HEK293 (cell line): ENCODE measurements at regions not wholly inside any gene's neighbourhood (a gene's known extent, or its start where the extent isn't known, plus 50 kb on each side); places are given as distances from the start of the nearest gene placed in this dataset.

Source experiments
- GLIS1 ChIP-seq: fragments of 450-650 bp; formaldehyde crosslinking; IDR thresholded peaks from 2 replicates; pipeline ENCODE4 v1.5.1; 2016; ENCODE audit warnings: missing biosample characterization, missing genetic modification characterization
- KLF7 ChIP-seq: fragments of 450-650 bp; formaldehyde crosslinking; IDR thresholded peaks from 2 replicates; pipeline ENCODE4 v1.5.1; 2016; ENCODE audit warnings: missing biosample characterization, missing genetic modification characterization, borderline replicate concordance
- KLF8 ChIP-seq: fragments of 450-650 bp; formaldehyde crosslinking; IDR thresholded peaks from 2 replicates; pipeline ENCODE4 v1.5.1; 2016; ENCODE audit warnings: missing biosample characterization, missing genetic modification characterization
- OSR2 ChIP-seq: fragments of 450-650 bp; formaldehyde crosslinking; IDR thresholded peaks from 2 replicates; pipeline ENCODE4 v1.5.1; 2016; ENCODE audit warnings: missing biosample characterization, missing genetic modification characterization
- TRIM28 ChIP-seq: IDR thresholded peaks from 2 replicates; pipeline ENCODE4 v1.6.1; 2011; ENCODE audit warnings: low read length, control low read depth, borderline replicate concordance
- ZNF140 ChIP-seq: fragments of 450-650 bp; formaldehyde crosslinking; IDR thresholded peaks from 2 replicates; pipeline ENCODE4 v1.5.1; 2016; ENCODE audit warnings: missing biosample characterization, missing genetic modification characterization
- ZNF155 ChIP-seq: fragments of 450-650 bp; formaldehyde crosslinking; IDR thresholded peaks from 2 replicates; pipeline ENCODE4 v1.5.1; 2016; ENCODE audit warnings: missing biosample characterization, missing genetic modification characterization
- ZNF175 ChIP-seq: fragments of 450-650 bp; formaldehyde crosslinking; IDR thresholded peaks from 2 replicates; pipeline ENCODE4 v1.5.1; 2016; ENCODE audit warnings: missing biosample characterization, missing genetic modification characterization
- ZNF266 ChIP-seq: fragments of 450-650 bp; formaldehyde crosslinking; IDR thresholded peaks from 2 replicates; pipeline ENCODE4 v1.5.1; 2016; ENCODE audit warnings: missing biosample characterization, missing genetic modification characterization, low read depth
- ZNF292 ChIP-seq: fragments of 450-650 bp; formaldehyde crosslinking; IDR thresholded peaks from 2 replicates; pipeline ENCODE4 v1.5.1; 2016; ENCODE audit warnings: low read depth, missing biosample characterization, missing genetic modification characterization, borderline replicate concordance
- ZNF302 ChIP-seq: fragments of 450-650 bp; formaldehyde crosslinking; IDR thresholded peaks from 2 replicates; pipeline ENCODE4 v1.5.1; 2016; ENCODE audit warnings: missing biosample characterization, missing genetic modification characterization, low read depth
- ZNF311 ChIP-seq: fragments of 450-650 bp; formaldehyde crosslinking; IDR thresholded peaks from 2 replicates; pipeline ENCODE4 v1.5.1; 2017; ENCODE audit warnings: missing biosample characterization, missing genetic modification characterization, borderline replicate concordance
- ZNF335 ChIP-seq: fragments of 450-650 bp; formaldehyde crosslinking; conservative IDR thresholded peaks from 2 replicates; pipeline ENCODE4 v1.5.1; 2016; ENCODE audit warnings: missing biosample characterization, missing genetic modification characterization
- ZNF350 ChIP-seq: fragments of 450-650 bp; formaldehyde crosslinking; IDR thresholded peaks from 2 replicates; pipeline ENCODE4 v1.5.0; 2017; ENCODE audit warnings: missing biosample characterization, mild to moderate bottlenecking, missing genetic modification characterization
- ZNF354C ChIP-seq: fragments of 450-650 bp; formaldehyde crosslinking; IDR thresholded peaks from 2 replicates; pipeline ENCODE4 v1.5.1; 2016; ENCODE audit warnings: missing biosample characterization, missing genetic modification characterization, low read depth, borderline replicate concordance
- ZNF416 ChIP-seq: fragments of 450-650 bp; formaldehyde crosslinking; IDR thresholded peaks from 2 replicates; pipeline ENCODE4 v1.5.1; 2016; ENCODE audit warnings: missing biosample characterization, missing genetic modification characterization
- ZNF514 ChIP-seq: fragments of 450-650 bp; formaldehyde crosslinking; IDR thresholded peaks from 2 replicates; pipeline ENCODE4 v1.5.1; 2016; ENCODE audit warnings: missing biosample characterization, missing genetic modification characterization
- ZNF530 ChIP-seq: fragments of 450-650 bp; formaldehyde crosslinking; IDR thresholded peaks from 2 replicates; pipeline ENCODE4 v1.5.1; 2016; ENCODE audit warnings: low read depth, missing biosample characterization, missing genetic modification characterization
- ZNF548 ChIP-seq: fragments of 450-650 bp; formaldehyde crosslinking; IDR thresholded peaks from 2 replicates; pipeline ENCODE4 v1.5.1; 2016; ENCODE audit warnings: missing biosample characterization, missing genetic modification characterization
- ZNF555 ChIP-seq: fragments of 450-650 bp; formaldehyde crosslinking; conservative IDR thresholded peaks from 2 replicates; pipeline ENCODE4 v1.5.1; 2017; ENCODE audit warnings: missing biosample characterization, mild to moderate bottlenecking, missing genetic modification characterization, inconsistent platforms
- ZNF621 ChIP-seq: fragments of 450-650 bp; formaldehyde crosslinking; IDR thresholded peaks from 2 replicates; pipeline ENCODE4 v1.5.1; 2017; ENCODE audit warnings: missing biosample characterization, missing genetic modification characterization
- ZNF624 ChIP-seq: fragments of 450-650 bp; formaldehyde crosslinking; IDR thresholded peaks from 2 replicates; pipeline ENCODE4 v1.5.1; 2017; ENCODE audit warnings: missing biosample characterization, missing genetic modification characterization
- ZNF707 ChIP-seq: fragments of 450-650 bp; formaldehyde crosslinking; IDR thresholded peaks from 2 replicates; pipeline ENCODE4 v1.5.1; 2016; ENCODE audit warnings: missing biosample characterization, missing genetic modification characterization
- ZNF792 ChIP-seq: fragments of 450-650 bp; formaldehyde crosslinking; IDR thresholded peaks from 2 replicates; pipeline ENCODE4 v1.5.1; 2016; ENCODE audit warnings: missing biosample characterization, missing genetic modification characterization
- TF ChIP-seq, protein P1 (sequence below): fragments of 450-650 bp; formaldehyde crosslinking; IDR thresholded peaks from 2 replicates; pipeline ENCODE4 v1.5.1; 2016; ENCODE audit warnings: missing biosample characterization, missing genetic modification characterization
- TF ChIP-seq, protein P2 (sequence below): fragments of 450-650 bp; formaldehyde crosslinking; IDR thresholded peaks from 2 replicates; pipeline ENCODE4 v1.5.1; 2016; ENCODE audit warnings: missing biosample characterization, missing genetic modification characterization
- TF ChIP-seq, protein P3 (sequence below): fragments of 450-650 bp; IDR thresholded peaks from 2 replicates; pipeline ENCODE4 v1.5.1; 2018; ENCODE audit warnings: missing biosample characterization, missing genetic modification characterization
- TF ChIP-seq, protein P4 (sequence below): IDR thresholded peaks from 2 replicates; pipeline ENCODE4 v1.6.1; 2011; ENCODE audit warnings: mild to moderate bottlenecking, low read depth, low read length, borderline replicate concordance
- TF ChIP-seq, protein P5 (sequence below): sonication (generic); formaldehyde crosslinking; IDR thresholded peaks from 2 replicates; pipeline ENCODE4 v1.8.1; 2022; ENCODE audit warnings: mild to moderate bottlenecking, moderate library complexity, missing genetic modification reagents
- TF ChIP-seq, protein P6 (sequence below): fragments of 450-650 bp; formaldehyde crosslinking; IDR thresholded peaks from 2 replicates; pipeline ENCODE4 v1.5.1; 2016; ENCODE audit warnings: missing biosample characterization, missing genetic modification characterization

DNA sequence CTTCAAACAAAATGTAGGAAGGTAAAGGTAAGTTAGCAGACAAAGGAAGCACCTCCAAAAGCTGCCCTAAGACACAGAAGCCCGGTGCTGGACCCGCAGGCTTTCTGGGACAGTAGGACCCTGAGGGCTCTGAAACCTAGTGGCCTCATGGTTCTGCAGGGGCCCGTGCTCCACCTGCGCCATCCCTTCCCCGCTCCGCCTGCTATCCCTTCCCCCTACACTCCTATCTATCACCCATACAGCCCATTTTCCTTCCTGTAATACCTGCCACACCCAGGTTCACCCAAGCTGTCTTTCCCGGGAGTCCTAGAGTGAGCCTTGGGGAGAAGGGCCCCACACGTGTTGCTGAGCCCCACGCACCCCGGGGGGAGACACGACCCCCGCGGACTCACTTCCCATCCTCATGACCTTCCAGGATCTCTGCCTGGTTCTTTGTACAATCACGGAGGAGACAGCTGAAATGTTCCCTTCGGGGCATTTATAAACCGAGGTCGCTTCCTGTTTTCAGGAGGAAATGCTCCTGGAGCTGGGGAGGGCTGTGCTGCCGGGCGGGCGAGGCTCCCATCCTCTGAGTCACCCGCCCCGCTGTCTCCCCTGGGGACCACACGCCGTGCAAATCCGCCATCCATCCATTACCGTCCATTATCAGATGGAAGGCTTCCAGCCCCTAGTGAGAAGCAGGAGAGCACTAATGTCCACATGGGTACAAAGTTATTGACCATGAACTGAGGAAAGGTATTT, 251.7 kb upstream of the PITRM1 start (continued):
- TF ChIP-seq ZNF175 (tag by site-specific recombination) (no peak), ZNF416 (tag by site-specific recombination) (no peak), ZNF707 (no peak), ZNF555 (tag by site-specific recombination) (no peak), ZNF350 (no peak), GLIS1 (tag by site-specific recombination) (peak; percentile 61; the same call in 1 of the 2 replicates), ZNF530 (no peak), ZNF354C (tag by site-specific recombination) (no peak), TRIM28 (no peak), ZNF140 (tag by site-specific recombination) (no peak), KLF7 (tag by site-specific recombination) (no peak), ZNF624 (tag by site-specific recombination) (no peak), ZNF335 (no peak), ZNF311 (tag by site-specific recombination) (no peak), ZNF548 (tag by site-specific recombination) (no peak), ZNF266 (tag by site-specific recombination) (no peak), ZNF621 (tag by site-specific recombination) (no peak), ZNF514 (tag by site-specific recombination) (no peak), ZNF302 (tag by site-specific recombination) (no peak), ZNF792 (no peak), KLF8 (tag by site-specific recombination) (no peak), OSR2 (tag by site-specific recombination) (peak; percentile 66), ZNF292 (tag by site-specific recombination) (no peak), ZNF155 (tag by site-specific recombination) (no peak)
- TF ChIP-seq, protein P1, sequence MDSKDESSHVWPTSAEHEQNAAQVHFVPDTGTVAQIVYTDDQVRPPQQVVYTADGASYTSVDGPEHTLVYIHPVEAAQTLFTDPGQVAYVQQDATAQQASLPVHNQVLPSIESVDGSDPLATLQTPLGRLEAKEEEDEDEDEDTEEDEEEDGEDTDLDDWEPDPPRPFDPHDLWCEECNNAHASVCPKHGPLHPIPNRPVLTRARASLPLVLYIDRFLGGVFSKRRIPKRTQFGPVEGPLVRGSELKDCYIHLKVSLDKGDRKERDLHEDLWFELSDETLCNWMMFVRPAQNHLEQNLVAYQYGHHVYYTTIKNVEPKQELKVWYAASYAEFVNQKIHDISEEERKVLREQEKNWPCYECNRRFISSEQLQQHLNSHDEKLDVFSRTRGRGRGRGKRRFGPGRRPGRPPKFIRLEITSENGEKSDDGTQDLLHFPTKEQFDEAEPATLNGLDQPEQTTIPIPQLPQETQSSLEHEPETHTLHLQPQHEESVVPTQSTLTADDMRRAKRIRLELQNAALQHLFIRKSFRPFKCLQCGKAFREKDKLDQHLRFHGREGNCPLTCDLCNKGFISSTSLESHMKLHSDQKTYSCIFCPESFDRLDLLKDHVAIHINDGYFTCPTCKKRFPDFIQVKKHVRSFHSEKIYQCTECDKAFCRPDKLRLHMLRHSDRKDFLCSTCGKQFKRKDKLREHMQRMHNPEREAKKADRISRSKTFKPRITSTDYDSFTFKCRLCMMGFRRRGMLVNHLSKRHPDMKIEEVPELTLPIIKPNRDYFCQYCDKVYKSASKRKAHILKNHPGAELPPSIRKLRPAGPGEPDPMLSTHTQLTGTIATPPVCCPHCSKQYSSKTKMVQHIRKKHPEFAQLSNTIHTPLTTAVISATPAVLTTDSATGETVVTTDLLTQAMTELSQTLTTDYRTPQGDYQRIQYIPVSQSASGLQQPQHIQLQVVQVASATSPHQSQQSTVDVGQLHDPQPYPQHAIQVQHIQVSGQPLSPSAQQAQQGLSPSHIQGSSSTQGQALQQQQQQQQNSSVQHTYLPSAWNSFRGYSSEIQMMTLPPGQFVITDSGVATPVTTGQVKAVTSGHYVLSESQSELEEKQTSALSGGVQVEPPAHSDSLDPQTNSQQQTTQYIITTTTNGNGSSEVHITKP (tag by site-specific recombination) = no peak
- TF ChIP-seq, protein P2, sequence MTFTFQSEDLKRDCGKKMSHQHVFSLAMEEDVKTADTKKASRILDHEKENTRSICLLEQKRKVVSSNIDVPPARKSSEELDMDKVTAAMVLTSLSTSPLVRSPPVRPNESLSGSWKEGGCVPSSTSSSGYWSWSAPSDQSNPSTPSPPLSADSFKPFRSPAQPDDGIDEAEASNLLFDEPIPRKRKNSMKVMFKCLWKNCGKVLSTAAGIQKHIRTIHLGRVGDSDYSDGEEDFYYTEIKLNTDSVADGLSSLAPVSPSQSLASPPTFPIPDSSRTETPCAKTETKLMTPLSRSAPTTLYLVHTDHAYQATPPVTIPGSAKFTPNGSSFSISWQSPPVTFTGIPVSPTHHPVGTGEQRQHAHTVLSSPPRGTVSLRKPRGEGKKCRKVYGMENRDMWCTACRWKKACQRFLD (tag by site-specific recombination) = no peak
- TF ChIP-seq, protein P3, sequence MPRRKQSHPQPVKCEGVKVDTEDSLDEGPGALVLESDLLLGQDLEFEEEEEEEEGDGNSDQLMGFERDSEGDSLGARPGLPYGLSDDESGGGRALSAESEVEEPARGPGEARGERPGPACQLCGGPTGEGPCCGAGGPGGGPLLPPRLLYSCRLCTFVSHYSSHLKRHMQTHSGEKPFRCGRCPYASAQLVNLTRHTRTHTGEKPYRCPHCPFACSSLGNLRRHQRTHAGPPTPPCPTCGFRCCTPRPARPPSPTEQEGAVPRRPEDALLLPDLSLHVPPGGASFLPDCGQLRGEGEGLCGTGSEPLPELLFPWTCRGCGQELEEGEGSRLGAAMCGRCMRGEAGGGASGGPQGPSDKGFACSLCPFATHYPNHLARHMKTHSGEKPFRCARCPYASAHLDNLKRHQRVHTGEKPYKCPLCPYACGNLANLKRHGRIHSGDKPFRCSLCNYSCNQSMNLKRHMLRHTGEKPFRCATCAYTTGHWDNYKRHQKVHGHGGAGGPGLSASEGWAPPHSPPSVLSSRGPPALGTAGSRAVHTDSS = no peak
- TF ChIP-seq, protein P4, sequence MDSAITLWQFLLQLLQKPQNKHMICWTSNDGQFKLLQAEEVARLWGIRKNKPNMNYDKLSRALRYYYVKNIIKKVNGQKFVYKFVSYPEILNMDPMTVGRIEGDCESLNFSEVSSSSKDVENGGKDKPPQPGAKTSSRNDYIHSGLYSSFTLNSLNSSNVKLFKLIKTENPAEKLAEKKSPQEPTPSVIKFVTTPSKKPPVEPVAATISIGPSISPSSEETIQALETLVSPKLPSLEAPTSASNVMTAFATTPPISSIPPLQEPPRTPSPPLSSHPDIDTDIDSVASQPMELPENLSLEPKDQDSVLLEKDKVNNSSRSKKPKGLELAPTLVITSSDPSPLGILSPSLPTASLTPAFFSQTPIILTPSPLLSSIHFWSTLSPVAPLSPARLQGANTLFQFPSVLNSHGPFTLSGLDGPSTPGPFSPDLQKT = no peak
- TF ChIP-seq, protein P5, sequence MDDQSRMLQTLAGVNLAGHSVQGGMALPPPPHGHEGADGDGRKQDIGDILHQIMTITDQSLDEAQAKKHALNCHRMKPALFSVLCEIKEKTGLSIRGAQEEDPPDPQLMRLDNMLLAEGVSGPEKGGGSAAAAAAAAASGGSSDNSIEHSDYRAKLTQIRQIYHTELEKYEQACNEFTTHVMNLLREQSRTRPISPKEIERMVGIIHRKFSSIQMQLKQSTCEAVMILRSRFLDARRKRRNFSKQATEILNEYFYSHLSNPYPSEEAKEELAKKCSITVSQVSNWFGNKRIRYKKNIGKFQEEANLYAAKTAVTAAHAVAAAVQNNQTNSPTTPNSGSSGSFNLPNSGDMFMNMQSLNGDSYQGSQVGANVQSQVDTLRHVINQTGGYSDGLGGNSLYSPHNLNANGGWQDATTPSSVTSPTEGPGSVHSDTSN (CRISPR knock-in tag) = no peak
- TF ChIP-seq, protein P6, sequence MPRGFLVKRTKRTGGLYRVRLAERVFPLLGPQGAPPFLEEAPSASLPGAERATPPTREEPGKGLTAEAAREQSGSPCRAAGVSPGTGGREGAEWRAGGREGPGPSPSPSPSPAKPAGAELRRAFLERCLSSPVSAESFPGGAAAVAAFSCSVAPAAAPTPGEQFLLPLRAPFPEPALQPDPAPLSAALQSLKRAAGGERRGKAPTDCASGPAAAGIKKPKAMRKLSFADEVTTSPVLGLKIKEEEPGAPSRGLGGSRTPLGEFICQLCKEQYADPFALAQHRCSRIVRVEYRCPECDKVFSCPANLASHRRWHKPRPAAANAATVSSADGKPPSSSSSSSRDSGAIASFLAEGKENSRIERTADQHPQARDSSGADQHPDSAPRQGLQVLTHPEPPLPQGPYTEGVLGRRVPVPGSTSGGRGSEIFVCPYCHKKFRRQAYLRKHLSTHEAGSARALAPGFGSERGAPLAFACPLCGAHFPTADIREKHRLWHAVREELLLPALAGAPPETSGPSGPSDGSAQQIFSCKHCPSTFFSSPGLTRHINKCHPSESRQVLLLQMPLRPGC (tag by site-specific recombination) = no peak
